HS-5 (cell line): ENCODE measurements at regions not wholly inside any gene's neighbourhood (a gene's known extent, or its start where the extent isn't known, plus 50 kb on each side); places are given as distances from the start of the nearest gene placed in this dataset.
"Not testable (repeated sequence)": the region's sequence is repeated elsewhere in the genome, so short reads cannot be mapped to it uniquely, and the experiment has no call there.

Source experiments
- DNase-seq: peaks from one replicate; pipeline ENCODE4 v3.0.0-alpha.2; 2012; ENCODE audit warnings: low read depth

- no peak for DNase-seq
These were observed 54.5 kb downstream of the IRX5 start for GRCh38 chr16:54985156-54985555.

GRCh38 chr16:54985668-54986067, 55.0 kb downstream of the IRX5 start:
- DNase-seq: no peak

- DNase-seq: no peak
These were observed 55.7 kb downstream of the IRX5 start for GRCh38 chr16:54986409-54986808.

- DNase-seq: no peak
These were observed 56.4 kb downstream of the IRX5 start for GRCh38 chr16:54987081-54987480.

- DNase-seq: no peak
These were observed 60.9 kb downstream of the IRX5 start for GRCh38 chr16:54991525-54991924.

GRCh38 chr16:54991946-54992345, 61.3 kb downstream of the IRX5 start:
- DNase-seq: not testable (repeated sequence)

GRCh38 chr16:54993106-54993895, 62.6 kb downstream of the IRX5 start:
- no peak for DNase-seq

- no peak for DNase-seq
These were observed 65.5 kb downstream of the IRX5 start for GRCh38 chr16:54996186-54996585.

- no peak for DNase-seq
These were observed 68.2 kb downstream of the IRX5 start for GRCh38 chr16:54998834-54999233.

GRCh38 chr16:54999481-54999880, 68.8 kb downstream of the IRX5 start:
- no peak for DNase-seq

- no peak for DNase-seq
These were observed 69.9 kb downstream of the IRX5 start for GRCh38 chr16:55000595-55000994.

GRCh38 chr16:55001931-55002330, 71.3 kb downstream of the IRX5 start:
- DNase-seq: no peak

GRCh38 chr16:55002419-55002818, 71.8 kb downstream of the IRX5 start:
- DNase-seq: no peak

GRCh38 chr16:55003306-55003705, 72.6 kb downstream of the IRX5 start:
- DNase-seq: no peak

GRCh38 chr16:55003916-55004315, 73.3 kb downstream of the IRX5 start:
- DNase-seq: no peak

GRCh38 chr16:55007504-55007903, 76.8 kb downstream of the IRX5 start:
- no peak for DNase-seq

GRCh38 chr16:55008836-55009510, 78.3 kb downstream of the IRX5 start:
- no peak for DNase-seq

- no peak for DNase-seq
These were observed 78.9 kb downstream of the IRX5 start for GRCh38 chr16:55009581-55009980.

GRCh38 chr16:55010492-55011160, 80.0 kb downstream of the IRX5 start:
- DNase-seq: no peak

- no peak for DNase-seq
These were observed 81.7 kb downstream of the IRX5 start for GRCh38 chr16:55012362-55012761.

GRCh38 chr16:55012793-55013192, 82.1 kb downstream of the IRX5 start:
- DNase-seq: no peak

- DNase-seq: no peak
These were observed 83.4 kb downstream of the IRX5 start for GRCh38 chr16:55014022-55014421.
